HT-29 (cell line): ENCODE measurements at regions not wholly inside any gene's neighbourhood (a gene's known extent, or its start where the extent isn't known, plus 50 kb on each side); places are given as distances from the start of the nearest gene placed in this dataset.
A peak's percentile ranks its signal among the peaks of the same experiment; 100 is the strongest.

Experiments
- DNase-seq: peaks from one replicate; pipeline ENCODE4 v3.0.0-alpha.2; 2015; ENCODE audit warnings: low spot score

DNA sequence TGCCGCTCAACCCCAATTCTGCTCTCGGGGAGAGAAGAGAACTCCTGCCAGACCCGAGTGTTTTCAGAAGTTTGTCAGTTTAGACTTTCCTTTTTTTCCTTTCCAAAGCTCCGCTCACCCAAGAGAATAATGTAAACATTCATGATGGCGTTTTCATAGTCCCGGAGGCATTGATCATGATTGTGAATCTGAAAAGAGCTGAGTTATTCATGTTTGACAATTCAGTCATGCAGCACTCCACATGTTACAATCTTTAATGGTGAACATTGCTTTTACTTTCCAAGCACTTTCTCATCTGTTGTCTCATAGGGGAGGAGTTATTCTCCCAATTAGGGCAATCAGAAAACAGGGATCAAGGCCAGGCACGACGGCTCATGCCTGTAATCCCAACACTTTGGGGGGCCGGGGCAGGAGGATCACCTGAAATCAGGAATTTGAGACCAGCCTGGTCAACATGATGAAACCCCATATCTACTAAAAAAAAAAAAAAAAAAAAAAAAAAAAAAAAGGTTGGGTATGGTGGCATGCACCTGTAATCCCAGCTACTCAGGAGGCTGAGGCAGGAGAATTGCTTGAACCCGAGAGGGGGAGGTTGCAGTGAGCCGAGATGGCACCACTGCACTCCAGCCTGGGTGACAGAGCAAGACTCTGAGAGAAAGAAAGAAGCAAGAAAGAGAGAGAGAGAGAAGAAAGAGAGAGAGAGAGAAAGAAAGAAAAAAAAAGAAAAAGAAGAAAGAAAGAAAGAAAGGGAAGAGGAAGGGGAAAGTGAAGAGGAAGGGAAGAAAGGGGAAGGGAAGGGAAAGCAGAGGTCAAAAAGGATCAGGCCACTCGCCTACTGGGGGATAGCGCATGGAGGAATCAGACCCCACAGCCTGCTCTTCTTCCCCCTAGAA is 70.0 kb upstream of the TNRC6C start:
- DNase-seq, result no peak

DNA sequence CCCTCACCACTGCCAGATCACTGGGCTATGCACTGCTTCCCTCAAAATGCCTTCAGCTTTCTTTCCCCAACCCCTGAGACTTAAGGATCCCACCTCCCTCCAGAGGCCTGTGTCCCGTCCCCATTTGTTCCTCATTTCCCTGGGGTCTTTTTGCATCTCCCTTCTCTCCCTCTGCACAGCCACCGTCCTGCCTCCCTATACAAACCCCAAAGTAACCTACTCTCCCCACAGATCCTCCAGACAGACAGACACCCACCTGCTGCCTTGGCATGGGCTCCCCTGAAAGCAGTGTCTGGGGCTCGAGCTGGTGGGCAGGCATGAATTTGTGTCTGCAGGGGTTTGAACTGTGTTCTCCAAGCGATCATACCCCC is 69.4 kb upstream of the TNRC6C start:
- no peak for DNase-seq

DNA sequence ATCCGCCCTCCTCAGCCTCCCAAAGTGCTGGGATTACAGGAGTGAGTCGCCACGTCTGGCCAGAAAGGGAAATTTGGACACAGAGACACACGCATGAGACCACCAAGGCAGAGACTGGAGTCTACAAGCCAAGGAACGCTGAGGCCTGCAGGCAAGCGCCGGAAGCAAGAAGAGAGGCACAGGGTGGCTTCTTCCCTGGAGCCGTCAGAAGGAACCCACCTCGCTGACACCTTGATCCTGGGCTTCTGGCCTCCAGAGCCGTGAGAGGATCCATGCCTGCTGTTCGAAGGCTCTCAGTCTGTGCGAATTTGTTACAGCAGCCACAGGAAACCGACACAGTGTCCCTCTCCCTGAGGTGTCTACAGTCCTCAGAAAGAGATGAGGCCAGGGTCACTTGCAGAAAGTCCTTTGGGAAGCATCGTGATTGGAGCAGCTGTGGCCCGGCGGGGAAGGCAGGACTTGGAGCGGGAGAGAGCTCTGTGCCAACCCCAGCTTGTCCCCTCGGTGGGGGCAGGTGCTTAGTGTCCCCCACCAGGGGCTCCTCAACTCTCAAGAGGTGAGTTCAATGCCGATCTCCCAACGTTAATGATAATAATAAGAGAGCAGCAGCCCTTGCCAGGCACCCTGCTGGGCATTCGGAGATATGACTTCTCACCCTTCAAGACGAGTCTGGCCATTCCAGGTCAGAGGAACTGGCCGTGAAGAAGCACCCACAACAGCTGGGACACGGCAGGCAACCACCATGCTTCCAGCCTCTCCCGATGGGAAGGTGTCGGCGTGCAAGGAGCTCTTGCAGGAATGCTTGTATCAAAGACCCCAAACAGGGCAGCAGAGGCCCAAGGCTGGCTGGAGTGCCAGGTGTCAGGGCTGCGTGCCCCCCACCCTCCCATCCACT is 68.4 kb upstream of the TNRC6C start:
- DNase-seq, result no peak

GRCh38 chr17:77890771-77891170 is 67.7 kb upstream of the TNRC6C start:
- DNase-seq, result no peak

DNA sequence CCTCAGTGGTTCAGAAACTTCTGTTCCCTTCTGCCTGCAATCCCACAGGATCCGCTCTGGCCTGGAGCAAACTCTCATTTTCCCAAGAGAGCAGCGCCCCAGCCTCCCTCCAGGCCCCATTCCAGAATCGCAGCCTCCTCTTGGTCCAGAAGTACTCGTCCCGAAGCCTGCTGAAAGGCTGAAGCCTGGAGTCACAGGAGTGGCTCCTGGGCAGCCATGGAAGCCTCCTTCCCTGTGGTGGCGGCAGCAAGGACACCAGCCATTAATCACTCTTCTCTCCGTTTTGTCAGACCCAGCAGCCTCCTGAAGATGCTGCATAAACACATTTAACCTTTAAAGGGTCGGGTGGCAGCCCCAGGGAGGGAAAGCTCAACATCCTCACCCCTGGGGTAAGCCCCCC is 66.9 kb upstream of the TNRC6C start:
- no peak for DNase-seq

GRCh38 chr17:77892031-77892430 is 66.5 kb upstream of the TNRC6C start:
- no peak for DNase-seq

DNA sequence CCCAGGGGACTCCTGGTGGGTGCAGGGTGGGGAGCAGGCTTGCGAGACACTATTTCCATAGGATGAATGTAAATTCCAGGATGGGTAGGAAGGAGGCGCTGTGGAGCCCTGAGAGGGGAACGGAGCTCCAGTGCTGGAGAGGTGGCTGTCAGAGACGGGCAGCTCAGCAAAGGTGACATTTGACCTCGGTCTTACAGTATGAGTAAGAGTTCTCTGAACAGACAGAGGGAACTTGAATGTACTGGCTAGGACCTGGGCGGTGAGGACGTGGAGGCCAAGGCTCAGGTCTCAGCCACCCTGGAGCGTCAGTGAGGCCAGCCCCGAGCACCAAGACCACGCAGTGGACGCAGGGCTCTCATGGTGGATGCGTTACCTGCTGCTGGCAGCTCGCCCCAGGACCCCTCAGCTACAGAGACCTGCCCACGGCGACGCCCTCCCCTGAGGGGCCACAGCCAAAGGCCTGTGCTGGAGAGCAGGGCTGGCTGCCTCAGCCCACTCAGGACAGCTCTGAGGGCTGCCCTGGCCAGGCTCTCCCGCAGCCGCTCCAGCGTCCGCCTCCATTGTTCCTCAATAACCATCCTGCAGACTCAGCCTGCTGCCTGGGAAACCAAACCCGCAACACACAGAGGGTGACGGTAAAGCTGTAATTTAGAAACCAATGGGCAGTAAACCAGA is 65.9 kb upstream of the TNRC6C start:
- peak; percentile 10 for DNase-seq

GRCh38 chr17:77893144-77894044 is 65.1 kb upstream of the TNRC6C start:
- no peak for DNase-seq

GRCh38 chr17:77894126-77894956 is 64.2 kb upstream of the TNRC6C start:
- no peak for DNase-seq

DNA sequence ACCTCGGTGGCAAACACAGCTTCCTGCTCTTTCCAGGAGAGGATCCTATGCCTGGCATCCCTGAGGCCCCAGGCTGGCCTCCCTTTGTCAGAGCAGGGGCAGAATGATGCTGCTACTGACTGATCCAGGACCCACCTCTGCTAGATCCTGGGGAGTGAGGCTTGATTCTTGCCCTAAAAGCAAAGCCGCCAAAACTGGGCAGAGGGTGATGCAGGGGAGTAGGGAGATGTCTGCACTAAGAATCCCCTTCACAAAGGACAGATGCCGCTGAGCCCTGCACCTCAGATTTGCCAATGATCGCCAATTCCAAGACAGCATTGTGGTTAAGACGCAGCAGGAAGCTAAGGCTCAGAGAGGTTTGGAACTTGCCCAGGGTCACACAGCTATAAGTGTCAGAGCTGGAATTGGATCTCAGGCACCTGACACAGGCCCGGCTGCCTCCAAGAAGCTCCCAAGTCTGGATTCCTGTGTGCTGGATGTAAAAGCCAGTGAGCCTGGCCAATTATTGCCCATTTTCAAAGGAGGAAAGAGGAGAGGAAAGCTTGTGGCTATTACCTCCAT is 60.7 kb upstream of the TNRC6C start:
- DNase-seq, result no peak

DNA sequence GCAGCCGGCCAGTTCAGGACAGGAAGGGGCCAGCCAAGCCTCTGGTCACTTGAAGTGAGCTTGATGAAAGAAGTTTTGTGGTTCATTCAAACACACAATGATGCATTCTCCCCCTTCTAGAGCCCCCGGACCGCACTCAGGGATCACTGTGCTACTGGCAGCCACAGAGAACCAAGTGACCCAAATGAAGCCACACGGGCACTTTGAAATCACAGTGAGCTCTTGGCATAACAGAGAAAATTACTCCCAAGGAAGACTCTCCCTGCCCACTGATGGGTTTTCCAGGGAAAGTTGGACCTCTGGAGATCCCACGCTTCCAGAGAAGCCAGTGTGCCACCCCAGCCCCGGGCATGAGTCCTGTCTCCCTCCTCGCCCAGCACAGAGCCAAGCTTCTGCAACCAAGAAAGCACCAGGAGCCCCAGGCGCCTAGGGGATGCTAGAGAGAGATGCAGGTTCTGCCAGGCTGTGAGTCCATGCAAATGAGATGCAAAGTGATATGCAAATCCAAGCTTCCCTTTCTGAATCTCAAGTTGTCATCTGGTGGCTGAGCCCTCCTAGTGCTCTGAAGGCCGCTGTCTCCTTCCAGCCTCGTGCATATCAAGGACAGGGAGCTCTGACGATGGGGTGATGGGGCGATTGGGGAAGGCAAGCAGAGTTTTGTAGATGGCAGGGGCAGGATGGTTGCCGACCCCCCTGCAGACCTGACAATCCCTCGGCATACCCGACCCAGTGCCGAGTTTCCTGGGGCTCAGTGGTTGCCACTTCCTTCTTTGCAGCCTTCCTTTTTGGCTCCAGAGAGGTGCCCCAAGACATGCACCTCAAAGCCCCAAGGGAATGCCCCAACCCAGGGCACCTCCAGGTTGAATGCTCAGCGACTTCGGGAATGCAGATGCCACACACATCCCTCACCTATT is 59.7 kb upstream of the TNRC6C start:
- no peak for DNase-seq

DNA sequence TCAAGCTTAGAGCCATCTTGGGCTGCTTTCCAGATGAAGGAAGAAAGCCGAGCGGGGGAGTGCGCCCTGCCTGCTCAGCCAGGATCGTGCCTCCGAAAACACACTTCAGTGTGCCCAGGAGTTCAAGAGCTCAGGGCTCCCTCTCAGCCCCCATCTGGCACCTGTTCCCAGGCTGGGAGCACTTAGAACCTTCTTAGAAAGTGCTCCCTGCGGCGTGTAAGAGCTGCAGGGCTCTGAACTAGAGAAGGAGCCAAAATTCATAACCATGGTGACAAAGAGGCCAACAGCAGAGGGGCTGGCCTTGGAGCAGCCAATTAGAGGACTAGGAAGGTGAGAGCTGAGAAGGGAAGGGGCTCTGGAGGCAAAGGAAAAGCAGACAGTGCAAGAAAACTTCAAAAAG is 59.0 kb upstream of the TNRC6C start:
- DNase-seq, result no peak

- no peak for DNase-seq
Observed at GRCh38 chr17:77901481-77901880, 57.0 kb upstream of the TNRC6C start.

DNA sequence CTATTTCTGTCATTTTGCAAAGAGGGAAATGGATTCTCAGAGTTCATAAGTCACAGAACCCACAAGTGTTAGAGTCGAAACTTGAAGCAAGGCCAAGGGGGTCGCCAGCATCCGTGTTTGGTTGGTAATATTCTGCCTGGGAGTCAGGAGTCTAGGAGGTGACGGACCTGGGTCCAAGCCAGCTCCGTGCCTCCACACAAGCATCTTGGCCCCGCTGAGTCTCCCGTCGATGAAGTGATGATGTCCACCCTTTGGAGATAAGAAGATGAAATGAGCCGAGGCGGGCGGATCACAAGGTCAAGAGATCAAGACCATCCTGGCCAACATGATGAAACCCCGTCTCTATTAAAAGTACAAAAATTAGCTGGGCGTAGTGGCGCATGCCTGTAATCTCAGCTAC is 53.2 kb upstream of the TNRC6C start:
- no peak for DNase-seq

DNA sequence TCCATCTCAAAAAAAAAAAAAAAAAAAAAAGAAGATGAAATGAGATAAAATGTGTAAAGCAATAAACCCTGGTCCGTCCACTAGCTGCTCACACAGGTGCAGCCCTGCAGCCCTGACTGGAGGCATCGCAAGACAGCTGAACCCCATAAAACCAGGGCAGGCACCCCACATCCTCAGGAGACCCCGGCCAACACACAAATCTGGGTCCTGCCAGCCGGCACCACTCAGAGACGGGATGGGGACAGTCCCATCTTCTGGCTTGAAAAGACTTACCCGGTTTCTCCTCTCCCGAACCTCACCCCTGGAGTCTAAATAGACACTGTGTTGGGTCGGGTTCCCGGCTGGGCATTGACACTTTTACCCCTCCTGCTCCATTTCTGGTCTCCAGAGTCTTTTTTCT is 52.7 kb upstream of the TNRC6C start:
- DNase-seq, result no peak

GRCh38 chr17:77906377-77906871 is 52.1 kb upstream of the TNRC6C start:
- DNase-seq, result no peak

GRCh38 chr17:77907497-77908461 is 50.7 kb upstream of the TNRC6C start:
- no peak for DNase-seq
